WERI-Rb-1 (cell line): ENCODE measurements at regions not wholly inside any gene's neighbourhood (a gene's known extent, or its start where the extent isn't known, plus 50 kb on each side); places are given as distances from the start of the nearest gene placed in this dataset.

Experiments used
- DNase-seq: peaks from one replicate; pipeline ENCODE4 v3.0.0-alpha.2; 2020
- H3K27ac ChIP-seq: fragments of 250-450 bp; sonication (Bioruptor Pico); 2 replicates; pipeline ENCODE4 v1.5.1; 2020; ENCODE audit warnings: mild to moderate bottlenecking, moderate library complexity
- H3K27me3 ChIP-seq: fragments of 250-450 bp; sonication (Bioruptor Pico); 2 replicates; pipeline ENCODE4 v1.5.1; 2021; ENCODE audit warnings: mild to moderate bottlenecking, low read depth, moderate library complexity; ENCODE audit not compliant: insufficient read depth, severe bottlenecking
- H3K36me3 ChIP-seq: fragments of 250-450 bp; sonication (Bioruptor Pico); 2 replicates; pipeline ENCODE4 v1.5.1; 2020; ENCODE audit warnings: mild to moderate bottlenecking, moderate library complexity
- H3K4me3 ChIP-seq: 2 replicates; pipeline ENCODE4 v1.5.1; 2011; ENCODE audit warnings: low read depth, mild to moderate bottlenecking, control low read depth, low read length
- H3K9me3 ChIP-seq: fragments of 250-450 bp; sonication (Bioruptor Pico); 2 replicates; pipeline ENCODE4 v1.5.1; 2021; ENCODE audit warnings: mild to moderate bottlenecking, moderate library complexity; ENCODE audit not compliant: severe bottlenecking
- TF ChIP-seq, protein P1 (sequence below): IDR thresholded peaks from 2 replicates; pipeline ENCODE4 v1.5.1; 2011; ENCODE audit warnings: low read depth, mild to moderate bottlenecking, control low read depth, inconsistent platforms, low read length

DNA sequence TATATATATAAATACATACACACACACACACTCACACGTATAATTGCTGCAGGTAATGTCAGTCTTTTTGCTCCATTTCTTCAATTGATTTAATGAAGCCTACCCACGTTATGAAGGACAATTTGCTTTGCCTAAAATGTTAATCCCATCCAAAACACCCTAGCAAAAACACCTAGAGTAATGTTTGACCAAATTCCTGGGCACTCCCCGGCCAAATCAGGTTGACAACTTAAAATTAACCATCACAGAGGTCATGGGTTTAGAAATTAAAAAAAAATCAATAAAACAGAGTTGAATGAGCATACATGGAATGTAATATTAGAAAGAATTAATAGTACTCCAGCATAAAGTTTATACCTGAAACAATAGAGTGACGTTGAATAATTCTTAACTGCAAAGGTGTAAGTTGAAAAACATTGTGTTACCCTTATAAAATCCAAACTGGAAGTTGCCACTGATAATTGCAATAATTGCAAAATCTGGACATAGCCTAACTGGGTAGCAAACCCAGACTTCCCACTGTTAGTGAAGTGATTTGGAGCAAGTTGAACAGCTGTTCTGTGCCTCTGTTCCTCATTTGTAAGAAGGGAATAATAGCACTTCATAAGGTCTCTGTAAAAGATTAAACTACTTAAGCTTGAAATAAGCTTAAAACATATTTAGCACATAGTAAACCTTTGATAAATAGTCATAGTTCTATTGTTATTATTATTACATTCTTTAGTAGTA, 2120.5 kb downstream of the PCDH7 start:
- H3K4me3 ChIP-seq: no peak overlapping the region
- H3K9me3 ChIP-seq: no peaks in the 10 kb centered on the region
- TF ChIP-seq, protein P1, sequence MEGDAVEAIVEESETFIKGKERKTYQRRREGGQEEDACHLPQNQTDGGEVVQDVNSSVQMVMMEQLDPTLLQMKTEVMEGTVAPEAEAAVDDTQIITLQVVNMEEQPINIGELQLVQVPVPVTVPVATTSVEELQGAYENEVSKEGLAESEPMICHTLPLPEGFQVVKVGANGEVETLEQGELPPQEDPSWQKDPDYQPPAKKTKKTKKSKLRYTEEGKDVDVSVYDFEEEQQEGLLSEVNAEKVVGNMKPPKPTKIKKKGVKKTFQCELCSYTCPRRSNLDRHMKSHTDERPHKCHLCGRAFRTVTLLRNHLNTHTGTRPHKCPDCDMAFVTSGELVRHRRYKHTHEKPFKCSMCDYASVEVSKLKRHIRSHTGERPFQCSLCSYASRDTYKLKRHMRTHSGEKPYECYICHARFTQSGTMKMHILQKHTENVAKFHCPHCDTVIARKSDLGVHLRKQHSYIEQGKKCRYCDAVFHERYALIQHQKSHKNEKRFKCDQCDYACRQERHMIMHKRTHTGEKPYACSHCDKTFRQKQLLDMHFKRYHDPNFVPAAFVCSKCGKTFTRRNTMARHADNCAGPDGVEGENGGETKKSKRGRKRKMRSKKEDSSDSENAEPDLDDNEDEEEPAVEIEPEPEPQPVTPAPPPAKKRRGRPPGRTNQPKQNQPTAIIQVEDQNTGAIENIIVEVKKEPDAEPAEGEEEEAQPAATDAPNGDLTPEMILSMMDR: no peak
- H3K36me3 ChIP-seq: no peaks in the 10 kb centered on the region
- no peak overlapping the region for H3K27ac ChIP-seq
- H3K27me3 ChIP-seq: no peaks in the 10 kb centered on the region
- DNase-seq: no peak

DNA sequence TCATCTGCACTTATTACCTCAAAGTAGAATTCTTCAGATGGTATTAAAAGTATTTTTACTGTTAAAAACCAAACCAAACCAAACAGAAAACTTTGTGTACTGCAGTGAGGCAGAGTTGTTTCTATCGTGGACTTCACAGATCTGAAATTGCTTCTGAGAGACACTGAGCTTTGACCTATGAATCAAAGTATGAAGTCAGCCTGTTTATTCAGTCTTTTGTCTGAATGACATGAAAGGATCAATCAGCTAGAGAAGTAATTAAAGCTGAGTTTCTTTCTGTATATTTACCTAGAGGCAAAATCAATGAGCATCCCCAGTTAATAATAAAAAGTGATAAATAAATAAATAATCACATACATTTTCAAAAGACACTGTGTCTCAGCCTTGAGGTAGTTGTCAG, 2121.0 kb downstream of the PCDH7 start:
- no peak for DNase-seq
- H3K27ac ChIP-seq: no peak overlapping the region
- no peaks in the 10 kb centered on the region for H3K27me3 ChIP-seq
- H3K4me3 ChIP-seq: no peak overlapping the region
- no peaks in the 10 kb centered on the region for H3K9me3 ChIP-seq
- TF ChIP-seq, protein P1: no peak
- H3K36me3 ChIP-seq: no peaks in the 10 kb centered on the region

DNA sequence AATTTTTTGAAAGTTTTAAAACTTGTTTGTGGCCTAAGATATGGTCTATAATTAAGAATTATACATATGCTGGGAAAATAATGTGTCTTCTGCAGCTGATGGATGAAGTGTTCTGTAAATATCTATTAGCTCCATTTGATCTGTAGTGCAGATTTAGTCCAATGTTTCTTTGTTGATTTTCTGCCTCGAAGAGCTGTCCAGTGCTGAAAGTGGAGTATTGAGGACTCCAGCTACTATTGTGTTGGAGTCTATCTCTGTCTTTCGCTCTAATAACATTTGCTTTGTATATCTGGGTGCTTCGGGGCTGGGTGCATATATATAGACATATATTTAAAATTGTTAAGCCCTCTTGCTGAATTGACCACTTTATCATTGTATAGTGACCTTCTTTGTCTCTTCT, 2127.3 kb downstream of the PCDH7 start:
- H3K36me3 ChIP-seq: no peaks in the 10 kb centered on the region
- no peaks in the 10 kb centered on the region for H3K27me3 ChIP-seq
- no peak for DNase-seq
- no peak overlapping the region for H3K4me3 ChIP-seq
- H3K27ac ChIP-seq: no peak overlapping the region
- H3K9me3 ChIP-seq: no peaks in the 10 kb centered on the region
- TF ChIP-seq, protein P1: no peak

DNA sequence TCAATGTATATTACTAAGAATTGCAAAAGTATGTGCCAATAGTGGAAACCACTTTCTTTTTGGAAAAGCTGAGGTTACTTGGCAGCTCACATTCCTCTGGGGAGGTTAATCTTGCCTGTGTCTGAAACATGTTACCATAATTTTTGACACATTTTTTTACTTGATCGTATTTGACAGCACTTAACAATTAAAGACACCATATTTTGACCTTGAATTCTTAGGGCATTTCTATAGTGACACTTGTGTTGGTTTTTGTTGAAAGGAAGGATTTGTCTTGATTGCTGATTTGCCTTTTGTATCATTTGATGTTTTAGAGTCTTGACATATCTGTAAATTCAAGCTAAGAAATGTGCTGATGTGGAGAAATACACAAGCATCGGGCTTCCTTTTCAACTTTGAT, 2135.5 kb downstream of the PCDH7 start:
- TF ChIP-seq, protein P1: no peak
- H3K27ac ChIP-seq: no peak overlapping the region
- H3K4me3 ChIP-seq: no peak overlapping the region
- no peaks in the 10 kb centered on the region for H3K27me3 ChIP-seq
- H3K36me3 ChIP-seq: no peaks in the 10 kb centered on the region
- DNase-seq: no peak
- H3K9me3 ChIP-seq: no peaks in the 10 kb centered on the region

DNA sequence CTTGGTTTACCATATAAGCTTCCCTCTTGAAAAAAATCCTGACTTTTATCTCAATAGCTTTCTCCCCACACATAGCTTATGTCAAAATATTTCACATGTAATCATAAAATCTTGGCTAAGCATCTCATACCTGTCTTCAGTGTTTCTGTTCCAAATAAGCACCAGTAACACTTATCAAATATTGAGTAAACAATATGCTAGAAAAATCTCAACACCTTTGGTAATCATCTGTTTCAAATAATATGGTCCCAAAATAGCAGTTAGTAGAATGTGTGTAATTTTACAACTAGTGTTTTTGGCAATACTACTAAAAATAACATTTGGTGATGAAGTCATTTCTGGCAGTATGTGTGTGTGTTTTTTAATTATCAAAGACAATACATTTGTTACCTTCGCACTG, 2138.2 kb downstream of the PCDH7 start:
- TF ChIP-seq, protein P1: no peak
- DNase-seq: no peak
- Histone ChIP-seq H3K36me3 (no peaks in the 10 kb centered on the region), H3K27me3 (no peaks in the 10 kb centered on the region), H3K4me3 (no peak overlapping the region), H3K9me3 (no peaks in the 10 kb centered on the region), H3K27ac (no peak overlapping the region)

DNA sequence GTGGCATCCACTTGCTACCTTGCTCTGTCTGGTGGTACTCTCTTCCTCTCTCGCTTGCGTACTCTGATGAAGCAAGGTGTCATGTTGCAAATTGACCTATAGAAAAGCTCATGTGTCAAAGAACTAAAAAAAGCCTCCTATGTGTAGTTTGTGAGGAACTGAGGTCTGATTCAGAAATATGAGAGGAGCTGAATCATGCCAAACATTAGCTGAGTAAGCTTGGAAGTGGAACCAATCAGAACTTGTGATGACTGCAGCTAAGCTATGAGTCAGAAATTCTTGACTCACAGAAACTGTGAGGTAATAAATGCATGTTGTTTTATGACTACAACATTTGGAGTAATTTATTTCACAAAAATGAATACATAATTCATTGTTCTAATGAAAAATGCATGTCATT, 2138.8 kb downstream of the PCDH7 start:
- no peak for DNase-seq
- H3K27ac ChIP-seq: no peak overlapping the region
- no peaks in the 10 kb centered on the region for H3K27me3 ChIP-seq
- TF ChIP-seq, protein P1: no peak
- H3K4me3 ChIP-seq: no peak overlapping the region
- no peaks in the 10 kb centered on the region for H3K9me3 ChIP-seq
- no peaks in the 10 kb centered on the region for H3K36me3 ChIP-seq
